Stimulated activated CD4-positive, alpha-beta T cell treated with anti-CD3 and anti-CD28 coated beads, Interleukin-15, amount 100 ng/mL, for 1 hour (primary cell): ENCODE measurements at regions not wholly inside any gene's neighbourhood (a gene's known extent, or its start where the extent isn't known, plus 50 kb on each side); places are given as distances from the start of the nearest gene placed in this dataset.

Experiments
- DNase-seq, 2 donors: peaks; one replicate each; pipeline ENCODE4 v3.0.0-alpha.2; 2020; ENCODE audit warnings: low read depth in 1 of 2, low spot score in 1 of 2

DNA sequence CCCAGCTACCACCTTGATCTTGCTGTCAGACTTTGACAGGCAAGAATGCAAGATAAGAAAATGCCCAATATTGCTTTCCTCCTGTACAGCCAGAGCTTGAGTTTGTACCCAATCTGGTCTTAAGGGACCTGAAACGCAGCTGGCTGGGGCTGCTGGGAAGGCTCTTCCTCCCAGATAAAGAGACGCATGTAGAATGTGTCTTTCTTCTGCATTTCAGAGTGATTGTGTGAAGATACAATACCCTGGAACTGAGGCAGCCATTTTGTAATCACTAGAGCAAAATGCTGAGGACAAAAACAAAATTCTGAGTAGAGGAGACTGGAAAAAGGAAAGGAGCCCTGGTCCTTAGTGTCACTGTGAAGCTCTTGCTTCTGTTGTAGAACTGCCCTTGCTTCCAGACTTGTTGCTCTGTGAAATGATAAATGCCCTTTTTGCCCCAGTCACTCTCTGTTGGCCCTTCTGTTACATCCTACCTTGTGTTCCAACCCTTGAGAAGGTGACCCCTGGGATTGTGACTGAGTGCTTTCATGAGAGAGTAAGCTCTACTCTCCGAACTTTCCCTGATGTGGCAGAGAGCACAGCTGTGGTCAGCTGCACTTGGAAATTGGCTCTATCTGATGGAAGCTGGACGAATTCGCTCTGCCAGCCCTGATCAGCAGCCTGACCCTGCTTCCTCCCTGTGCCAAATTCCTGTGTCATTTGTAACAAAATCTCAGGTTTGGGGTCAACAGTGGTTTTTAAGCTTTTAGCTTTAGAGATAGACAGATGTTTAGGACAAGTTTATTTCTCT, 137.4 kb upstream of the RBMS1 start:
- DNase-seq = no peak

DNA sequence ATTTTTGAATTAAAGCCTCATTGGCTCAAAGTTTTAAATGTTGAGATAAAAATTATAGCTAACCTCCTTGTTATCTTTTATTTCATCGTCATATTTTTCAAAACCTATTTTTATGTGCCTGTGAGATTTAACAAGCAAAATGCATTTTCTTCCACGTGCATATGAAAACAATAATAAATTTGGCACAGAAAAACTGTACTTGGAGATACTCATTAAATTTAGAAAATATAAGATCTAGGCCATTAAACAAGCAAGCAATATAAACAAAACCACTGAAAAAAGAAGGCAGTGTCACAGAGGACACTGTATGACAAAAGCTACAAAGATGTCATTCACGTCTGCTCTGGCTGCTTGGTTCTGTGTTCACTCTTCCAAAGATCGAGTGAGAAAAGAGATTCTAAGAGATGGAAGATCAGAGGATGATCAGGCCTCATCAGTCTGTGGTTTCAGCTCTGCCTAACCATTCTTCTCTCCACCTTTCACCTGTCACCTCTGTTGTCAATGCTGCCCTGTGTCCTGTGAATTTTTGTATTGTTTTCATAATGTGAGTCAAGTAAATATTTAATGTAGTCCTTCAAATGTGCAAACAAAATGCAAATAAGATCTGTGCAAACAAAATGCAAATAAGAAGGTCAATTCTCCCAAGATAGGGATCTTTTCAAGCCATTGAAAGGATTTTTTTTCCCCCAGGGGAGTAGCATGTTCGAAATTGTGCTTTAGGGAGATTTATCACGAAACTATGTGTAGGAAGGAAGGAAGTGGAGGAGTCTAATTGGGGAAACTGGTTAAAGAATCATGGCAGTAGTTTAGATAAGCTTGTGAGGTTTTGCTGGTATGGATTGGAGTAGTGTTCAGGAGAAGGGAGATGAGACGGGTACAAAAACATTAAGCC, 138.7 kb upstream of the RBMS1 start:
- no peak for DNase-seq

DNA sequence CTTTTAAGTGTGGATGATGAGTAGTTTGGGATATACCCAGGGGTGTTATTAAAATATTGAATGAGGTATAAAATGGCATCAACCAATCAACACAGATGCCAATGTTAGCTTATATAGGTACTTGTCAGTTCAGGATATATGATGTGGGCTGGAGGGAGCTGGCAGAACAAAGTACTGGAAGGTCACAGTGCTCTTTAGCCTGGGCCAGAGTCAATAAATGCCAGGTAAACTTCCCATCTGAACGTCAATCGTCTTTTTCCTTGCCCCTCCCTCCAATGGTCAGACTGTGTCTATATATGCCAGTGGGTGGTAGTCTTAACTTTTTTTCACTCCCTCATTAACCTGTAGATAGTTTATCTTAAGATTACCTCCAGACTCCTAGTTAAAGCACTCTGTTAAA, 140.8 kb upstream of the RBMS1 start:
- DNase-seq = no peak

DNA sequence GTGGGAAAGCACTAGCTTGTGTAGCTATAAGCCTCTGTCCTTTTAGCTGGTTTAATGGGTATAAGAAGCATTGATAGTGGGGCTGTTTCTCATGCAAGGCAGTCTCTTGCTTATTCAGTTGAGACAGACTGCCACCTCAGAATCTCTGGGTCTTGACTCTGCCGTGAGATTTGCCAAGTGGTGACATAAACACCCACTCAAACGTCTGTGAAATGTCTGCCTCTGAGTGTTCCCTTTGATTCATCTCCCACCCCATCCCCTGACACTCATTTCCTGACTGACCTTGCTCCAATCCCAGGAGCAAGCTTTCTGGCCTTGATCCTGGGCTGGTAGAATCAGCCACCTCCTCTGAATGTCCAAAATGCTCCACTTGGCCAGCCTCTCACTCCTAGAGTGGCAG, 141.9 kb upstream of the RBMS1 start:
- no peak for DNase-seq

DNA sequence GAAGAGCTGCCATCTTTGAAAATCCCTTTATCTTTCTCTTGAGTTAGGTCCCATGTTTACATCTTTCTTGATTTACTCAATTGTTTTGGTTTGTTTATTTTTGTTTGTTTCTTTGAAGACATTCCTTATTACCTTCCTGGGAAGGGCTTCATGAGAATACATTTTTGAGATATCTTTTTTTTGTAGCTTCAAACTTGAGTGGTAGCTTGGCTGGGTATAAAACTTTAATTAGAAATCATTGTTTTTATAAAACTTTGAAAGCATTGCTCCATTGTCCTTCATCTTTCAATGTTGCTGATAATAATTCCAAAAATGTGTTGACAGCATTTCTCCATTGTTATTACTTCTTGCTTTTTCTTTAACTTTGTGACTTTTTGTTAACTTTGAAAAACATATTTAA, 145.9 kb upstream of the RBMS1 start:
- no peak for DNase-seq

DNA sequence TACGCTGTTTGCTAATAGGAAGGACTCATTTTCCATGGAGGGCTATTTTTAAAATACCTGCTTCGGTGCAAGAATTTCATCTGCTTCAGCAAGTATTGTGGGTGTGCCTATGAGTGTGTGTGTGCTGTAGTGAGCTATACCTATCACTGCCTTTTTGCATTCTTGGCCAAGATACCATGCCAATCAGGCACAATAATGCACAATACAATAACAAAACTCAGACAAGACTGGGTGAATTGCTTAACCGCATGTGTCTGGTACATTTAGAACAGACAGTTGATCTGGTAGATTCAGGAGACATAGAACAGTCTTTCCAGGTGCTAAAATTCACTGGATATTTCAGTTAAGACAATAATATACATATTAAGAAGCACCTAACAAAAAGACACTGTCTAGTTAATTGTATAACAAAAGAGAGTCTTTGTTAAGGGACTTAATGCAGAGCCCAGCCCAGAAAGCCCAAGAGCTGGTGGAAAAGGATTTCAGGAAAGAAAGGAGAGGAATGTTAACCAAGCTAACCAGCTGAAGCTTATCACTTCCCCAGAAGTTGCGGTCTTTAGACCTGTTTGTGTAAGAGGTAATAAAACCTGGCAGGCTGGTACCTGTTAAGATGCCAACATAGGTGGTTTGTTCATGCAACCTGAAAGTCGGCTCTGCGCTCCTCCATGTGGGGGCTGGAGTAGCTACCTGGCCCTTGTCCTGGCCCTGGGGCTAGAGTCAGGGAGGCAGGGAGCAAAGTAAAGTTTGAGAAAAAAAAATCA, 153.3 kb upstream of the RBMS1 start:
- DNase-seq = no peak

DNA sequence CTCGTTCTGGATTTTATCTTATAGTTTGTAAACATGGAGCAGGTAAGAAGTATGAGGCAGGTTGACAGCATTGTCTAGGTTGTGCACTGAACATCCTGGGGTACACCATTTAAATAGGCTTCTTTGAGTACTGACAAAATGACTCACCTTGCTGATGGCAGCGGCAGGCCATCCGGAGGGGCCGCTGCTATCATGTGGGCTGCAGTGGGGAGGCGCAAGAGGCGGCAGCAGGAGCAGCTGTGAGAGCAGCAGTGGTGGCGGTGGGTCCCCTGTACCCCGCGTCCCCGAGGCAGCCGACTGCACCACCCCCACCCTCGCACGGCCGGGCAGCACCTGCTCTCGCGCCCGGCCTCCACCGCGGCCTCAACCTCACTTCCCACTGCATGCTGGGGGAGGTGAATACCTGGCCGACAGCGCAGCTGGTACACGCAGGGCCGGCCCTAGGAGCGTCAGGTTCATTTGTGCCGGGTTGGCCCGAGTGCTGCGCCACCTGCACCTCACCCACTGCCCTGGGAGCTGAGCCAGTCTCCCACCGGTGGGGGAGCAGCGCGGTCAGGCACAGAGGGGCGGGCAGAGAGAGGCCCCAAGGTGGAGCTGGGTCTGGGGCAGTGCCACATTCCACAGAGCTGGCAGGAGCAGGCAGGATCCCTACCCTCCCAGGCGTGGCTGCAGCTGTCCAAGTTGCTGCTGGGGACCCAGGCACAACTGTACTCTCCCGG, 154.5 kb upstream of the RBMS1 start:
- no peak for DNase-seq

DNA sequence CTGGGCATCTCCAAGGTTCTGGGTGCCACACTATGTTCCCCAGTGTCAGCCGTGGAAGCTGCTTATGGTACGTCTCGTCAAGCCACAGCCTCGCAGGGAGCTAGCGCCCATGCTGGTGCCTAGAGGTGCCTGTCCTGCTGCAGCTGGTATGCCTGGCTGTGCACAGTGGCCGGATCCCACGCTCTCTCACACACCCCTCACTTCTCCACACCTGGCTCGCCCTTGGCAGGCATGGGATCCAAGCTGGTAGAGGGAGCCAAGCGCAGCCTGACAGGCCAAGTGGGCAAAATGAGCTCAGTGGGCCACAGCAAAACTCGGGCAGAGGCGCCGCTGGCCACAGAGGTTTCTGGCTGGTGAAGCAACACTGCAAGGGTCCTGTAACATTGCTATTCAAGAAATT, 156.1 kb upstream of the RBMS1 start:
- no peak for DNase-seq

DNA sequence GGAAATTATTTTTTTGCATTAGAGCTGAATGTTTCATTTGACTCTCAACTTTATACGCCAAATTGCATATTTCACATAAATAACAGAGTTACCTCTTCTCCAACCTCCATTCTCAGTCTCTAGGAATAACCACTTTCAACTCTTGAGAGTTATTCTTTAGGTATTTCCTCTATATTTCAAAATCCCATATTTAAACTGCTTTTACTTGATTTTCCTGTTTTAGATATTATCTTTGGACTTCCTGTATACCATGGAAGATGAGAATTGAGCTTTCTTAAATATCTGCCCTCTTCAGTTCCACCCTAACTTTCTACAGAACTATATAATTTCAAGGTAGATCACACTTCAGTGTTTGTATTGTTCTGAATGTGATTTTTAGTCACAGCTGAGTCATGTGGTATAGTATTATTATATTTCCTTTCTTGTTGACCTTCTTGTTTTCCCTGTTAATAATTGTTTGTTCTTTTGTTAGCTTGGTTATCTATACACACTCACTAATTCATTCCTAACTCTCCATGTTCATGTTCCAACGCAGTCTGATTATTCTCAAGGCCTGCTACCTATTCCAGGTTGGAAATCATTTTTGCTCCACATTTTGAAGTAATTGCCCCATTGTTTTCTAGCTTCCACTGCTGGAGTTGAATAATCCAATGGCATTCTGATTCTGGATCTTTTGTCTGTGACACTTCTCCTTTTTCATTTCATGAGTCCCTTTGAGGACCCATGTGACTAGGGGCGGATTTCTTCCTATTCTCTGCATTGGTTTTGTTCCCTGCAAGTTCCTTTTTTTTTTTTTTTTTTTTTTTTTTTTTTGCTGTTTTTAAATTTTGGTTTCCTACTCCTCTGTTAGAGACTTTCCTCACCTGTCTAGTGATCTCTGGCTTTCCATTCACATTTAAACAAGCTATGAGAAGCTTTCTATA, 156.8 kb upstream of the RBMS1 start:
- DNase-seq = no peak

DNA sequence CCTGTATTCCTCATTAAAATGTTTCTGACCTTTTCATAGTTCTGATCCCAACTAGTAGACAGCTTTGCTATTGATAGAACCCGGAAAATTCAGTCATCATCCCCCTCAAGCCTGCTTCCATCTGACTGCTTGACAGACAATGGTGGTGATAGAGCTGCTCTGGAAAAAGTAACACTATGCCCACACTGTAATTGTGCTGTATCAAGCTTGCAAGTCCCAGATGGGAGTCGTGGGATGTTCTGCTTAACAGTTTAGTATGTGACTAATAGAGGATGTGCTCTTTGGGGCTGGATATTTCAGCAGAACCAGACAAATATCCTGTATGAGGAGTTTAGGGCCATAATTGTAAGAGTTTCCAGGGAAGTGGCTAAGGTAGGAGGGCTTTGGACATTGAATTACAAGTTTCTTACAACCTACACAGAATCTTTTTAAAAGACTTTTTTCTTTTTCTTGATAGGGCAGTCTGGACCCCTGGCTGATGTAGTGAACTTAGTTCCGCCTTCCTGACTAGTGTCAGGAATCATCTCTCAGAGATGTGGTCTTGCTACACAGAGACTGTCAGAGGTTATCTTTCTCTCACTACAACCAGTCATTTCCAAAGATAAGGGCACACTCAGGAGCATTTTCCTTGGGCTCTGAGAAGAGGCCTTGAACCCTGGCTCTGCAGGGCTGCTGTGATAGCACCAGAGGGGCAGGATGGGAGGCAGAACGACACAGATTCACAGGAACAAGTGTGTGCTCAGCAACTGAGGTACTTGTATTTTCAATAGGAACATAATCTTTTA, 158.0 kb upstream of the RBMS1 start:
- no peak for DNase-seq

DNA sequence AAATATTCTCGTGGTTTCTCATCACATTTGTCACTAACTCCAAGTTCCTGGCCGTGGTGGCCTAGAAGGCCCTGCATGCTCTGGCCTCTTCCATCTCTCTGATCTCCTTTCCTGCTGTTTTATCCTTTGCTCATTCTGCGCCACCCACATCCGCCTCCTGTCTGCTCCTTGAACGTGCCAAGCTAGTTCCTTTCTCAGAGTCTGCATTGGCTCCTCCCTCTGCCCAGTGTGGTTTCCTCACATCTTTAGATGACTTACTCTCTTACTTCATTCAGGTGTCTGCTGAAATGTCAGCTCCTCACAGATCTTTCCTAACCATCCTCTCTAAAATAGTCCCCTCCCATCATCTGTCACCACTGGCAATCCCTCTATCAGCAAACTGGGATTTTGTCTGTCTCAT, 158.6 kb upstream of the RBMS1 start:
- DNase-seq = peak; percentile 3 to 20

DNA sequence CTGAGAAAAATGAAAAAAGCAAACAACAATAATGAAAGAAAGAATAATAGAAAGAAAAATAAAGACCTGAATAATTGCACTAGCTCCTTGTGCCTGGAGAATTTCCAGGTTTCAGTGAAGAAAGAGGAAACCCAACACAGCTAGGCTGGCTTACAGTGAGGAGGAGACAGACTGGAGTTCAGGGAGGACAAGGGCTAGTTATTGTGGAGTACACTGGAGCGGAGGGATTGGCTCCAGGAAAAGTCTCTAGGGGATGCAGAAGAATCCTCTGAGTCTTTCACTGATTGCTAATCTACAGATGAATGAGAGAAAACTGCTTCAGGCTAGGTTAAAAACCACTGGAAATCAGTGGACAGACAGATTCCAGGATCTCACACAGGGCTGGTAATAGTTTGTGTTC, 163.6 kb upstream of the RBMS1 start:
- no peak for DNase-seq

DNA sequence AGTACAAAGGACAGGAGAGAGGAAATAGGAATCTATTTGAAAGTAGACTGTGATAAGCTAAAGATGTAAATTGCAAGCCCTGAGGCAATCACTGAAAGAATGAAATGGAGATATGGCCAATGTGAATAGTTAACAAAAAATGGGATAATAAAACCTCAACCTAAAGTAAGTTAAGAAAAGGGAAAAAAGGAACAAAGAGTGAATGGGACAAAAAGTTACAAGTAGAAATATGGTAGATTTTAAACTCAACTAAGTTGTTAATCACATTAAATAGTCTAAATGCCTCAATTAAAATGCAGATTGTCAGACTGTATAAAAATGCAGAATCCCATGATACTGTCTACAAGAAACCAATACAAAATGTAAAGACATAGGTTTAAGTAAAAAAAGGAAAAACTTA, 165.2 kb upstream of the RBMS1 start:
- no peak for DNase-seq

DNA sequence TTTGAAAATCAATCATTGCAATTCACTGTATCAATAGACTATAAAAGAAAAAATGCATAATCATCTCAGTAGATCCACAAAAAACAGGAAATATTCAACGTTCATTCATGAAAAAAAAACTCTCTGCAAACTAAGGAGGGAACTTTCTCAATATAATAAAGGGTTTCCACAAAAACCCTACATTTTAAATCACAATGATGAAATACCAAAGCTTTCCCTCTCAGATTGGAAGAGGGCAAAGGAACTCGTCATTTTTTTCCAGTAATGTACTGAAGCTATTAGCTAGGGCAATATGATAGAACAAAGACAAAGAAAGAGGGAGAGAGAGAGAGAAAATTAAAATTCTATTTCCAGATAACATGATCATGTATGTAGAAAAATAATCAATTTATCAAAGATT, 167.1 kb upstream of the RBMS1 start:
- DNase-seq = no peak

DNA sequence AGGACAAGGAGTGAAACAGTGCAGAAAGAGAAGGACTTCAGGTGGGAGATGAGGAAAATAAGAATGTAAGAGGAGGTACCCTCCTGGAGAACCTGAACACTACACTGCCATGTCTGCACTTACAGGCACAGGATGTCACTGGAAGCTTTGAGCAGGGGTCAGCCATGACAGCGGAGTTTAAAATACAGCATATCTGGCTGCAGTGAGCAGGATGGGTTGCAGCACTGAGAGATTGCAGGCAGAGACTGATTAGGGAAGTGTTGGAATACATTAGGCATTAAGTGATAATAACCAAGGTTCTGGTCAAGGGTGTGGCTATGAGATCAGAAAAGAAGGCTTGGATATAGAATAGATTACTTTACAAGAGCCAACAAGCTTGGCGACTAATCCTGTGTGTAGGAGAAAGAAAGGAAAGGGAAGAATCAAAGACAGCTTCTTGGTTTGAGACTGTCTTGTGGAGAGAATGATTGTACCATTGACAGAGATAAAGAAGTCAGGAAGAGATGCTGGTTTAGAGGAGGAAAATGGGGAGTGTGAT, 171.1 kb upstream of the RBMS1 start:
- no peak for DNase-seq

DNA sequence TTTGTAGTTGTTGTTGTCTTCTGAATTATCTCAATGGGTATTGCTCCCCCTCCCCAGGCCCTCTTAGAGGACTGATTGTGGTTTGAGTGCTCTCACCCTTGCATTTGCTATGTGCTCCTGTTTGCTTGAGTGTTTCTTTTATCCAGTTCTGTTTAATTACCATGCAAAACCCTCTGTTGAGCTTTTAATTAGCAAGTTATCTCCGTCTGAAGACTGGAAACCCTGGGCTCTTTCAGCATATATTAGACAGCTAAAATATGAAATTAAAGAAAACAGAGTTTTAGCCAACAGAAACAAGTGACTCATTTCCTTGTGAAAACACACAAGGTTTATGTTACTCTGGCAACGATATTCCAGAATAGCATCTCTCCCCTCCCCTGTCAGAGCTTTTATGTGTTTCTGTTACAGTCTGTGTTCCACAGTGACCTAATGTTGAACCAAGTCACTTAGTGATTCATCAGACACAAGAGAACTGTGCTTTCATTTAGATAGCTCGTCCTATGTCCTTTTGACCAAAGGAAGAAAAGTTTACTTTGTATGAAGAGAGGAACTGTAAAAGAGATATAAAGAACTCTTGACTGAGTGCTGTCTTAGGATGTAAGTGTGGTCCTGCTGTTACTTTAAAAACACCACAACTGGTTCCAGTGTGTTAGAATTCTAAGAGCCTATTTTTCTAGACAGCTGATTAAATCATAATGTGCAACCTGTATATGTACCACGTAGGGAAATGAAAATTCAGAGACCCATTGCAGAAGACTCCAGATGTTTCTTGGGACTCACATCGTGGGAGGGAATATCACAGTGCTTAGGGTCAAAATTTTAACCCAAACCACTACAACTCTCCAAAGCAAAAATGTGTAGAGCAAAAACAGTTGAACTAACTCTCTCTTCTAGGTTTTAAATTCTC, 172.8 kb upstream of the RBMS1 start:
- DNase-seq = no peak

DNA sequence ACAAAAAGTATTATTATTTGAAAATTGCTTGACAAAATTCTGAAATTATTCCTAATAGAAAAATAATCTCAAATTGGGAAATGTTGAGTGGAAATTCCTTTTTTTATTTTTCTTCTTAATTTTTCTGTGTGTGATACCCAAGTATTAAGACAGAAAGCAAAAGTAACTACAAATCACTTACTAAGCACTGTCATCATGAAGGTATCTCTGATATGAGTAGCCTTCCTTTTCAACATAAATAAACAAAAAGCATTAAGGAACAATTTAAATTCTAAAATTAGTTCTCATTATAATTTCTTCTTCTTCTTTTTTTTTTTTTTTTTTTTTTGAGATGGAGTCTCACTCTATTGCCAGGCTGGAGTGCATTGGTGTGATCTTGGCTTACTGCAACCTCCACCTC, 174.2 kb upstream of the RBMS1 start:
- no peak for DNase-seq

DNA sequence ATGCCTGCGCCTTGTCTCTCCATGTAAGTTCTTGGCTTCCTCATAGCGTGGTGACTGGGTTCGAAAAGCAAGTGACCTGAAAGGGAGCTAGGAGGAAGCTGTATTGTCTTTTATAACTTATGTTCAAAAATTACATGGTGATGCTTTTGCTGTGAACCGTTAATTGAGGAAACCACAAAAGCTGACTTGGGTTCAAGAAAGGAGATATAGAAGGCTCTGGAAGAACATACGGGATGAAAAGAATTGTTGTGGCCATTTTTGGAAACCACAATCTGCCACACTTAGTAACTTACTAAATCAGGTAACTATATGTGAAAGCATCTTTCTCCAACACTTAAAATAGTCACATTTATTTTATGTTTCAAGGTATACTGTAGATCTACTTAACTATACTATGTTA, 177.0 kb upstream of the RBMS1 start:
- no peak for DNase-seq
